DND-41 (cell line): ENCODE measurements at regions not wholly inside any gene's neighbourhood (a gene's known extent, or its start where the extent isn't known, plus 50 kb on each side); places are given as distances from the start of the nearest gene placed in this dataset.

Source experiments
- ATAC-seq: fragments of 200-7000 bp; cut with Tn5 transposase; 3 replicates; pipeline ENCODE4 v1.9.1; 2021; ENCODE audit warnings: low read depth; ENCODE audit not compliant: insufficient read depth
- DNase-seq: peaks from one replicate; pipeline ENCODE4 v3.0.0-alpha.2; 2020
- H2AFZ ChIP-seq: 2 replicates; pipeline ENCODE4 v1.6.0; 2012; ENCODE audit warnings: low read depth, low read length
- H3K27ac ChIP-seq: 2 replicates; pipeline ENCODE4 v1.5.1; 2012; ENCODE audit warnings: low read length, inconsistent platforms
- H3K27me3 ChIP-seq: fragments of 200-600 bp; sonication (generic); 2 replicates; pipeline ENCODE4 v1.6.0; 2012; ENCODE audit warnings: low read length, mild to moderate bottlenecking, inconsistent platforms; ENCODE audit not compliant: insufficient read depth, poor library complexity
- H3K36me3 ChIP-seq: 2 replicates; pipeline ENCODE4 v1.5.1; 2012; ENCODE audit warnings: low read length, inconsistent platforms; ENCODE audit not compliant: insufficient read depth
- H3K4me1 ChIP-seq: 2 replicates; pipeline ENCODE4 v1.5.1; 2012; ENCODE audit warnings: mild to moderate bottlenecking, low read length; ENCODE audit not compliant: insufficient read depth
- H3K4me2 ChIP-seq: 2 replicates; pipeline ENCODE4 v1.6.0; 2012; ENCODE audit warnings: mild to moderate bottlenecking, moderate library complexity, low read length, inconsistent platforms; ENCODE audit not compliant: insufficient read depth
- H3K4me3 ChIP-seq, 2 experiments: fragments of 200-600 bp in 1 of 2; shearing (Covaris generic) in 1 of 2; 2 replicates each; pipeline ENCODE4 v1.5.1; 2012 to 2016; ENCODE audit warnings: inconsistent platforms in 2 of 2, low read length in 2 of 2, mild to moderate bottlenecking in 2 of 2, low read depth in 1 of 2, moderate library complexity in 1 of 2
- H3K79me2 ChIP-seq: 2 replicates; pipeline ENCODE4 v1.6.0; 2012; ENCODE audit warnings: low read length, inconsistent platforms; ENCODE audit not compliant: insufficient read depth
- H3K9ac ChIP-seq: 2 replicates; pipeline ENCODE4 v1.6.0; 2012; ENCODE audit warnings: low read depth, mild to moderate bottlenecking, inconsistent platforms, low read length, moderate library complexity
- H3K9me3 ChIP-seq: 2 replicates; pipeline ENCODE4 v1.5.1; 2012; ENCODE audit warnings: low read length, moderate library complexity, mild to moderate bottlenecking, inconsistent platforms; ENCODE audit not compliant: insufficient read depth, severe bottlenecking
- H4K20me1 ChIP-seq: 2 replicates; pipeline ENCODE4 v1.6.0; 2012; ENCODE audit warnings: low read length; ENCODE audit not compliant: insufficient read depth
- CTCF ChIP-seq: IDR thresholded peaks from 2 replicates; pipeline ENCODE4 v1.5.1; 2012; ENCODE audit warnings: borderline replicate concordance, low read length, moderate library complexity, mild to moderate bottlenecking; ENCODE audit not compliant: poor library complexity, severe bottlenecking; ENCODE audit errors: extremely low read depth
- EZH2 ChIP-seq: IDR thresholded peaks from 3 replicates; pipeline ENCODE4 v1.6.1; 2012; ENCODE audit warnings: borderline replicate concordance, low read depth, mild to moderate bottlenecking, moderate library complexity, low read length, inconsistent platforms; ENCODE audit not compliant: severe bottlenecking

DNA sequence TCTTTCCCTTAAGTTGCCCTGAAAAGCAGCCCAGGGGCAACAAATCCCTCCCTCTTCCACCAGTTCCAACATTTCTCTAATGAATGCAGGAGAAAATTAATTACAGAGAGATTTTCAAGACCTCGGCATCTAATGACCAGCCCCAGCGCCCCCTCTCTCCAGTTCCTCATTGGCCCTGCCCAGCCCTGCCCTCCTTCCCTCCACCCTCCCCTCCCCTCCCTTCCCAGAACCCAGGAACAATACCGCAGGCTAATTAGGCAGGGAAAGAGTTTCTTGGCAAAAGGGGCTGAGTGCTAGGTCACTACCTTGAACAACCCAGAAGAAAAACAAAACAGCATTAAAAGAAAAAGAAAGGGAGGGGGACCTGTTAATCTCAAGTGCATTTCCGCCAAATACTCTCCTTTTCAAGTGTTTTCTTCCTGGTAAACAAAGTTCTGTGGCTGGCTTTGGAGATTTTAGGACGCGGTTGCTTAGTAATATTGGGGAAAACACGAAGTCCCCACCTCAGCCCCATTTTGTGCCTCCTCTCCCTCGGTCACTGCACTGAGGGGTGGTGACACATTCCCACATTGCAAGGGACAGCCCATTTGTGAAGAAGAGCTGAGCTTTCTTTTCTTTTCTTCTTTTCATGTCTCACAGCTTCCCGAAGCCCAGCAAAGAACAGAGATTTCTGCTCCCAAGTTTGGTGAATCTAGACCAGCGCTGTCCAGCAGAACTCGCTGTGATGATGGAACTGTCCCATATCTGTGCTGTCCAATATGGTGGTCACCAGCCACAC is 215.4 kb downstream of the SOX9 start:
- H3K4me1 ChIP-seq: no peaks in the 10 kb centered on the region
- H3K27me3 ChIP-seq: no peaks in the 10 kb centered on the region
- H2AFZ ChIP-seq: no peak overlapping the region
- no peak overlapping the region for H3K4me2 ChIP-seq
- no peak for DNase-seq
- H3K27ac ChIP-seq: no peak overlapping the region
- ATAC-seq: no peak
- no peaks in the 10 kb centered on the region for H3K9me3 ChIP-seq
- no peak overlapping the region for H3K9ac ChIP-seq
- TF ChIP-seq EZH2 (no peak), CTCF (no peak)
- no peaks in the 10 kb centered on the region for H4K20me1 ChIP-seq
- no peaks in the 10 kb centered on the region for H3K36me3 ChIP-seq
- no peaks in the 10 kb centered on the region for H3K79me2 ChIP-seq
- H3K4me3 ChIP-seq: no peak overlapping the region

DNA sequence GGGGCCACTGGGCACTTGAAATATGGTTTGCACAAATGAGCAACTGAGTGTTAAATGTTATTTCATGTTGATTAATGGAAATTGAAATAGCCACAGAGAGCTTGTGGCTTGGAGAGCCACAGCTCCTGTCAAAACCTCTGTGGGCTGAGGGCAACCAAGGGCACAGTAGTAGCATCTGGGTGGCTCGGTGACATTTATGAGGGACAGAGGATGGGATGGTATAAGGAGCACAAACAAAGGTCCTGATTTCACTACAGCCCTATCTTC is 215.9 kb downstream of the SOX9 start:
- H3K36me3 ChIP-seq: no peaks in the 10 kb centered on the region
- H3K27ac ChIP-seq: no peak overlapping the region
- H3K4me1 ChIP-seq: no peaks in the 10 kb centered on the region
- ATAC-seq: no peak
- H3K9ac ChIP-seq: no peak overlapping the region
- no peak for TF ChIP-seq EZH2
- no peak for TF ChIP-seq CTCF
- no peak overlapping the region for H2AFZ ChIP-seq
- H3K9me3 ChIP-seq: no peaks in the 10 kb centered on the region
- no peak overlapping the region for H3K4me2 ChIP-seq
- no peaks in the 10 kb centered on the region for H3K79me2 ChIP-seq
- no peak overlapping the region for H3K4me3 ChIP-seq
- DNase-seq: no peak
- no peaks in the 10 kb centered on the region for H3K27me3 ChIP-seq
- no peaks in the 10 kb centered on the region for H4K20me1 ChIP-seq

DNA sequence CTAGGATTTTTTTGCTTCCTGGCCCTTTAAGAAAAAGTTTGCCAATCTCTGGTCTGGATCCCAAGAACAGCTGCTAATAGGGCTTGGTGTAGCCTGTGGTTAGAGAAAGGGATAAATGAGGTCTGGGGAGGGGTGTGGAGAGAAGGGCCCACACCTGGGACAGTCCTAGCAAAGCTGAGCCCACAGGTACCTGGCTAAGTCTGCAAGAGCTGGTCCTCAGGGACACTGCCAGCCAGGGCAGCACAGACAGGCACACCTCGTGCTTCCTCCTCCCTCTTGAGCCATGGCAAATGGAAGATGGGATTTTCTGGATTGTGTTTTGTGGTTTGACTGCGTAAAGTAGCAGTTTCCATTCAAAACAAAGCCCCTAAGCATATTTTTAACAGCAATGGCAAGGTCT is 217.5 kb downstream of the SOX9 start:
- no peak overlapping the region for H3K4me2 ChIP-seq
- TF ChIP-seq EZH2 (no peak), CTCF (no peak)
- no peak overlapping the region for H3K27ac ChIP-seq
- no peaks in the 10 kb centered on the region for H3K9me3 ChIP-seq
- H3K27me3 ChIP-seq: no peaks in the 10 kb centered on the region
- H4K20me1 ChIP-seq: no peaks in the 10 kb centered on the region
- no peaks in the 10 kb centered on the region for H3K4me1 ChIP-seq
- ATAC-seq (no peak), DNase-seq (no peak)
- no peaks in the 10 kb centered on the region for H3K79me2 ChIP-seq
- no peaks in the 10 kb centered on the region for H3K36me3 ChIP-seq
- H3K4me3 ChIP-seq: no peak overlapping the region
- no peak overlapping the region for H2AFZ ChIP-seq
- H3K9ac ChIP-seq: no peak overlapping the region
